Erythroblast (primary cell): ENCODE measurements at regions not wholly inside any gene's neighbourhood (a gene's known extent, or its start where the extent isn't known, plus 50 kb on each side); places are given as distances from the start of the nearest gene placed in this dataset.

Experiments
- DNase-seq, 2 experiments: peaks; one replicate each; lab custom pipeline; 2025; lab: John Stamatoyannopoulos, UW
- GATA1 ChIP-seq: IDR thresholded peaks from 2 replicates; pipeline ENCODE4 v1.6.1; 2011; ENCODE audit warnings: low read depth, mild to moderate bottlenecking, control low read depth, low read length, moderate library complexity
- POLR2A ChIP-seq: IDR thresholded peaks from 2 replicates; pipeline ENCODE4 v1.6.1; 2011; ENCODE audit warnings: mild to moderate bottlenecking, low read length

- DNase-seq: no peak
- TF ChIP-seq GATA1 (no peak), POLR2A (no peak)
These were observed 61.6 kb downstream of the LSM5 start for GRCh38 chr7:32428546-32428945.

GRCh38 chr7:32427769-32428291 lies 62.4 kb downstream of the LSM5 start:
- TF ChIP-seq GATA1: no peak
- TF ChIP-seq POLR2A: no peak
- peak; percentile 79 to 82 for DNase-seq

GRCh38 chr7:32416846-32417245 lies 73.3 kb downstream of the LSM5 start:
- DNase-seq: no peak
- no peak for TF ChIP-seq POLR2A
- no peak for TF ChIP-seq GATA1

GRCh38 chr7:32415936-32416335 lies 74.2 kb downstream of the LSM5 start:
- no peak for TF ChIP-seq POLR2A
- TF ChIP-seq GATA1: no peak
- no peak for DNase-seq

- TF ChIP-seq POLR2A (no peak), GATA1 (no peak)
- DNase-seq: no peak
These were observed 74.7 kb downstream of the LSM5 start for GRCh38 chr7:32415519-32415918.

- no peak for TF ChIP-seq POLR2A
- TF ChIP-seq GATA1: no peak
- no peak for DNase-seq
These were observed 77.7 kb downstream of the LSM5 start for GRCh38 chr7:32412471-32412870.

GRCh38 chr7:32410545-32410944 lies 79.6 kb downstream of the LSM5 start:
- DNase-seq: no peak
- TF ChIP-seq POLR2A (no peak), GATA1 (no peak)

GRCh38 chr7:32406386-32406785 lies 83.8 kb downstream of the LSM5 start:
- no peak for DNase-seq
- TF ChIP-seq POLR2A: no peak
- no peak for TF ChIP-seq GATA1

GRCh38 chr7:32403463-32404229 lies 86.5 kb downstream of the LSM5 start:
- no peak for DNase-seq
- TF ChIP-seq POLR2A: no peak
- no peak for TF ChIP-seq GATA1

- no peak for DNase-seq
- no peak for TF ChIP-seq POLR2A
- no peak for TF ChIP-seq GATA1
These were observed 89.5 kb downstream of the LSM5 start for GRCh38 chr7:32400676-32401075.

GRCh38 chr7:32399311-32399710 lies 90.9 kb downstream of the LSM5 start:
- DNase-seq: no peak
- TF ChIP-seq GATA1: no peak
- TF ChIP-seq POLR2A: no peak

- no peak for DNase-seq
- TF ChIP-seq GATA1 (no peak), POLR2A (no peak)
These were observed 95.0 kb downstream of the LSM5 start for GRCh38 chr7:32395168-32395567.

- DNase-seq: no peak
- no peak for TF ChIP-seq POLR2A
- TF ChIP-seq GATA1: no peak
These were observed 96.3 kb downstream of the LSM5 start for GRCh38 chr7:32393861-32394260.

GRCh38 chr7:32390210-32390609 lies 100.0 kb downstream of the LSM5 start:
- TF ChIP-seq POLR2A: no peak
- TF ChIP-seq GATA1: no peak
- DNase-seq: peak in 1 of 2 experiments; percentile 2
